Midbrain (tissue), 1 donor: ENCODE measurements at regions not wholly inside any gene's neighbourhood (a gene's known extent, or its start where the extent isn't known, plus 50 kb on each side); places are given as distances from the start of the nearest gene placed in this dataset.
"Not testable (repeated sequence)": the region's sequence is repeated elsewhere in the genome, so short reads cannot be mapped to it uniquely, and the experiment has no call there.

ENCODE experiments used
- DNase-seq: peaks from one replicate; lab custom pipeline; 2025; lab: John Stamatoyannopoulos, UW

- DNase-seq, result no peak
These were observed 142.8 kb upstream of the RAI2 start for GRCh38 chrX:18003876-18004275.

GRCh38 chrX:18002791-18003190 is 141.7 kb upstream of the RAI2 start:
- no peak for DNase-seq

GRCh38 chrX:17994429-17994828 is 133.3 kb upstream of the RAI2 start:
- DNase-seq, result no peak

- no peak for DNase-seq
These were observed 132.0 kb upstream of the RAI2 start for GRCh38 chrX:17993062-17993461.

- no peak for DNase-seq
These were observed 129.4 kb upstream of the RAI2 start for GRCh38 chrX:17990532-17990931.

- DNase-seq, result no peak
These were observed 126.7 kb upstream of the RAI2 start for GRCh38 chrX:17987783-17988182.

- no peak for DNase-seq
These were observed 125.9 kb upstream of the RAI2 start for GRCh38 chrX:17986977-17987376.

GRCh38 chrX:17986440-17986839 is 125.3 kb upstream of the RAI2 start:
- DNase-seq, result no peak

GRCh38 chrX:17984415-17984814 is 123.3 kb upstream of the RAI2 start:
- DNase-seq, result no peak

- DNase-seq, result no peak
These were observed 122.3 kb upstream of the RAI2 start for GRCh38 chrX:17983389-17983788.

- DNase-seq, result no peak
These were observed 116.6 kb upstream of the RAI2 start for GRCh38 chrX:17977696-17978095.

- no peak for DNase-seq
These were observed 115.9 kb upstream of the RAI2 start for GRCh38 chrX:17976955-17977354.

- DNase-seq, result not testable (repeated sequence)
These were observed 114.3 kb upstream of the RAI2 start for GRCh38 chrX:17975349-17975748.

GRCh38 chrX:17968367-17968766 is 107.3 kb upstream of the RAI2 start:
- no peak for DNase-seq

GRCh38 chrX:17967888-17968287 is 106.8 kb upstream of the RAI2 start:
- no peak for DNase-seq

- DNase-seq, result no peak
These were observed 103.8 kb upstream of the RAI2 start for GRCh38 chrX:17964871-17965270.

- no peak for DNase-seq
These were observed 99.8 kb upstream of the RAI2 start for GRCh38 chrX:17960891-17961290.

- DNase-seq, result no peak
These were observed 83.9 kb upstream of the RAI2 start for GRCh38 chrX:17944833-17945497.

- not testable (repeated sequence) for DNase-seq
These were observed 80.1 kb upstream of the RAI2 start for GRCh38 chrX:17941171-17941570.

- DNase-seq, result no peak
These were observed 78.6 kb upstream of the RAI2 start for GRCh38 chrX:17939724-17940123.

GRCh38 chrX:17933856-17934255 is 72.8 kb upstream of the RAI2 start:
- DNase-seq, result no peak

- DNase-seq, result no peak
These were observed 71.7 kb upstream of the RAI2 start for GRCh38 chrX:17932781-17933180.

- no peak for DNase-seq
These were observed 70.8 kb upstream of the RAI2 start for GRCh38 chrX:17931855-17932254.

- no peak for DNase-seq
These were observed 69.8 kb upstream of the RAI2 start for GRCh38 chrX:17930850-17931249.
